Mucosa of stomach (tissue), 1 donor: ENCODE measurements at regions not wholly inside any gene's neighbourhood (a gene's known extent, or its start where the extent isn't known, plus 50 kb on each side); places are given as distances from the start of the nearest gene placed in this dataset.

Experiments
- H3K27me3 ChIP-seq: one replicate; pipeline ENCODE4 v1.7.0; 2013; ENCODE audit warnings: mild to moderate bottlenecking, low read length; ENCODE audit not compliant: control insufficient read depth, insufficient read depth
- H3K36me3 ChIP-seq: one replicate; pipeline ENCODE4 v1.7.0; 2013; ENCODE audit warnings: low read length; ENCODE audit not compliant: control insufficient read depth, insufficient read depth
- H3K4me1 ChIP-seq: one replicate; pipeline ENCODE4 v1.7.0; 2013; ENCODE audit warnings: mild to moderate bottlenecking, low read length; ENCODE audit not compliant: control insufficient read depth, insufficient read depth
- H3K4me3 ChIP-seq: one replicate; pipeline ENCODE4 v1.7.0; 2013; ENCODE audit warnings: low read length
- H3K9ac ChIP-seq: one replicate; pipeline ENCODE4 v1.7.0; 2013; ENCODE audit warnings: mild to moderate bottlenecking, low read length, moderate library complexity
- H3K9me3 ChIP-seq: one replicate; pipeline ENCODE4 v1.7.0; 2013; ENCODE audit warnings: mild to moderate bottlenecking, low read length, moderate library complexity; ENCODE audit not compliant: control insufficient read depth
- donor health status: Pancreatic carcinoma.

- no peaks in the 10 kb centered on the region for H3K27me3 ChIP-seq
- H3K9me3 ChIP-seq, result no peaks in the 10 kb centered on the region
- H3K9ac ChIP-seq, result no peak overlapping the region
- H3K4me3 ChIP-seq, result no peak overlapping the region
- no peaks in the 10 kb centered on the region for H3K4me1 ChIP-seq
- no peaks in the 10 kb centered on the region for H3K36me3 ChIP-seq
These were observed 206.2 kb upstream of the ADRA1D start for GRCh38 chr20:4455301-4455701.

- Histone ChIP-seq H3K4me3 (no peak overlapping the region), H3K9me3 (no peaks in the 10 kb centered on the region), H3K36me3 (no peaks in the 10 kb centered on the region), H3K27me3 (no peaks in the 10 kb centered on the region), H3K4me1 (no peaks in the 10 kb centered on the region), H3K9ac (no peak overlapping the region)
These were observed 205.0 kb upstream of the ADRA1D start for GRCh38 chr20:4454111-4454510.

- H3K27me3 ChIP-seq, result no peaks in the 10 kb centered on the region
- no peaks in the 10 kb centered on the region for H3K36me3 ChIP-seq
- H3K4me3 ChIP-seq, result no peak overlapping the region
- no peaks in the 10 kb centered on the region for H3K4me1 ChIP-seq
- H3K9me3 ChIP-seq, result no peaks in the 10 kb centered on the region
- H3K9ac ChIP-seq, result no peak overlapping the region
These were observed 204.3 kb upstream of the ADRA1D start for GRCh38 chr20:4453359-4453758.

GRCh38 chr20:4451487-4452081, 202.5 kb upstream of the ADRA1D start:
- Histone ChIP-seq H3K9me3 (no peaks in the 10 kb centered on the region), H3K27me3 (no peaks in the 10 kb centered on the region), H3K36me3 (no peaks in the 10 kb centered on the region), H3K4me3 (no peak overlapping the region), H3K9ac (no peak overlapping the region), H3K4me1 (no peaks in the 10 kb centered on the region)

- no peaks in the 10 kb centered on the region for H3K27me3 ChIP-seq
- H3K9ac ChIP-seq, result no peak overlapping the region
- H3K9me3 ChIP-seq, result no peaks in the 10 kb centered on the region
- H3K4me1 ChIP-seq, result no peaks in the 10 kb centered on the region
- H3K36me3 ChIP-seq, result no peaks in the 10 kb centered on the region
- H3K4me3 ChIP-seq, result no peak overlapping the region
These were observed 201.0 kb upstream of the ADRA1D start for GRCh38 chr20:4449957-4450715.

- H3K9ac ChIP-seq, result no peak overlapping the region
- no peaks in the 10 kb centered on the region for H3K4me1 ChIP-seq
- H3K36me3 ChIP-seq, result no peaks in the 10 kb centered on the region
These were observed 196.7 kb upstream of the ADRA1D start for GRCh38 chr20:4445784-4446183.

GRCh38 chr20:4445331-4445730, 196.2 kb upstream of the ADRA1D start:
- Histone ChIP-seq H3K9ac (no peak overlapping the region), H3K27me3 (no peaks in the 10 kb centered on the region), H3K4me3 (no peak overlapping the region), H3K36me3 (no peaks in the 10 kb centered on the region), H3K9me3 (no peaks in the 10 kb centered on the region), H3K4me1 (no peaks in the 10 kb centered on the region)

More at GRCh38 chr20:4445784-4446183, 196.7 kb upstream of the ADRA1D start:
- H3K27me3 ChIP-seq, result no peaks in the 10 kb centered on the region
- no peaks in the 10 kb centered on the region for H3K9me3 ChIP-seq
- no peak overlapping the region for H3K4me3 ChIP-seq

- Histone ChIP-seq H3K9ac (no peak overlapping the region), H3K4me1 (no peaks in the 10 kb centered on the region)
These were observed 195.3 kb upstream of the ADRA1D start for GRCh38 chr20:4444404-4444803.

GRCh38 chr20:4443016-4443415, 193.9 kb upstream of the ADRA1D start:
- H3K4me3 ChIP-seq, result no peak overlapping the region
- H3K36me3 ChIP-seq, result no peaks in the 10 kb centered on the region
- no peaks in the 10 kb centered on the region for H3K27me3 ChIP-seq
- no peaks in the 10 kb centered on the region for H3K4me1 ChIP-seq
- no peak overlapping the region for H3K9ac ChIP-seq
- no peaks in the 10 kb centered on the region for H3K9me3 ChIP-seq

More at GRCh38 chr20:4444404-4444803, 195.3 kb upstream of the ADRA1D start:
- no peaks in the 10 kb centered on the region for H3K27me3 ChIP-seq
- H3K4me3 ChIP-seq, result no peak overlapping the region
- H3K36me3 ChIP-seq, result no peaks in the 10 kb centered on the region
- no peaks in the 10 kb centered on the region for H3K9me3 ChIP-seq

GRCh38 chr20:4441871-4442270, 192.8 kb upstream of the ADRA1D start:
- Histone ChIP-seq H3K9ac (no peak overlapping the region), H3K27me3 (no peaks in the 10 kb centered on the region), H3K4me1 (no peaks in the 10 kb centered on the region), H3K9me3 (no peaks in the 10 kb centered on the region), H3K36me3 (no peaks in the 10 kb centered on the region), H3K4me3 (no peak overlapping the region)

GRCh38 chr20:4441191-4441590, 192.1 kb upstream of the ADRA1D start:
- H3K4me1 ChIP-seq, result no peaks in the 10 kb centered on the region
- H3K4me3 ChIP-seq, result no peak overlapping the region
- H3K9me3 ChIP-seq, result no peaks in the 10 kb centered on the region
- H3K36me3 ChIP-seq, result no peaks in the 10 kb centered on the region
- H3K9ac ChIP-seq, result no peak overlapping the region
- H3K27me3 ChIP-seq, result no peaks in the 10 kb centered on the region

- no peaks in the 10 kb centered on the region for H3K27me3 ChIP-seq
- no peaks in the 10 kb centered on the region for H3K4me1 ChIP-seq
These were observed 190.4 kb upstream of the ADRA1D start for GRCh38 chr20:4439461-4439860.

More at GRCh38 chr20:4439461-4439860, 190.4 kb upstream of the ADRA1D start:
- Histone ChIP-seq H3K4me3 (no peak overlapping the region), H3K9ac (no peak overlapping the region), H3K36me3 (no peaks in the 10 kb centered on the region), H3K9me3 (no peaks in the 10 kb centered on the region)
